ENCODE measurements at regions not wholly inside any gene's neighbourhood (a gene's known extent, or its start where the extent isn't known, plus 50 kb on each side); places are given as distances from the start of the nearest gene placed in this dataset.

DNA sequence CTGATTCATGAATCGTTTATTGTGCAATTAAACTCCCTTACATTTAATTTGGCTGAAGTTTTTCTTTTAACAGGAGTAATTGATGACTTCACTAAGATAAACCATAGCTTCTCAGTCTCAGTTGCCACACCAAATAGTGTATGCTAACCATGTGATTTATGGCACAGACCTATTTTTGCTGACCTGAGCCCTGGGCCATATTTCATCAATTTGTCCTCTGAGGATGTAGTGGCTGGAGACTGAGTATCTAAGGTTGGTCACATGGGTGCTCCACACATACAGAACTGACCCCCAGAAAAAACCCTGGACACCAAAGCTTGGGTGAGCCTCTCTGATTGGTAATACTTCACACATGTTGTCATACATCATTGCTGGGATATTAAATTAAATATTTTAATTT is 255.1 kb downstream of the NEDD1 start:
- FAIRE-seq (no peak), DNase-seq (no peak)
- H3K4me3 ChIP-seq (ENCODE audit: low read length in 3 of 3): no peak overlapping the region
- no peak overlapping the region for H3K27ac ChIP-seq (ENCODE audit: low read depth in 2 of 2, low read length in 2 of 2)
- H3K36me3 ChIP-seq (ENCODE audit: control insufficient read depth in 2 of 3, insufficient read depth in 3 of 3, low read length in 3 of 3): no peaks in the 10 kb centered on the region
- TF ChIP-seq, protein P1, sequence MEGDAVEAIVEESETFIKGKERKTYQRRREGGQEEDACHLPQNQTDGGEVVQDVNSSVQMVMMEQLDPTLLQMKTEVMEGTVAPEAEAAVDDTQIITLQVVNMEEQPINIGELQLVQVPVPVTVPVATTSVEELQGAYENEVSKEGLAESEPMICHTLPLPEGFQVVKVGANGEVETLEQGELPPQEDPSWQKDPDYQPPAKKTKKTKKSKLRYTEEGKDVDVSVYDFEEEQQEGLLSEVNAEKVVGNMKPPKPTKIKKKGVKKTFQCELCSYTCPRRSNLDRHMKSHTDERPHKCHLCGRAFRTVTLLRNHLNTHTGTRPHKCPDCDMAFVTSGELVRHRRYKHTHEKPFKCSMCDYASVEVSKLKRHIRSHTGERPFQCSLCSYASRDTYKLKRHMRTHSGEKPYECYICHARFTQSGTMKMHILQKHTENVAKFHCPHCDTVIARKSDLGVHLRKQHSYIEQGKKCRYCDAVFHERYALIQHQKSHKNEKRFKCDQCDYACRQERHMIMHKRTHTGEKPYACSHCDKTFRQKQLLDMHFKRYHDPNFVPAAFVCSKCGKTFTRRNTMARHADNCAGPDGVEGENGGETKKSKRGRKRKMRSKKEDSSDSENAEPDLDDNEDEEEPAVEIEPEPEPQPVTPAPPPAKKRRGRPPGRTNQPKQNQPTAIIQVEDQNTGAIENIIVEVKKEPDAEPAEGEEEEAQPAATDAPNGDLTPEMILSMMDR (IDR thresholded peaks at IDR 0.05; ENCODE audit: borderline replicate concordance, extremely low read depth, insufficient read depth): no peak
- H3K27me3 ChIP-seq (ENCODE audit: control insufficient read depth, insufficient read depth, low read length): no peaks in the 10 kb centered on the region
- H3K9ac ChIP-seq (ENCODE audit: low read length in 3 of 3): no peak overlapping the region
- H3K9me3 ChIP-seq (ENCODE audit: control insufficient read depth in 2 of 3, insufficient read depth in 1 of 3, low read length in 3 of 3): no peaks in the 10 kb centered on the region
- intact Hi-C loops (cut with DNase I): no loop called here
- H3K4me1 ChIP-seq (ENCODE audit: control insufficient read depth in 2 of 3, insufficient read depth in 2 of 3, low read depth in 1 of 3, low read length in 3 of 3): peaks cover 0 to 5% (median 0%) of the 10 kb centered on the region in 3 donors

DNA sequence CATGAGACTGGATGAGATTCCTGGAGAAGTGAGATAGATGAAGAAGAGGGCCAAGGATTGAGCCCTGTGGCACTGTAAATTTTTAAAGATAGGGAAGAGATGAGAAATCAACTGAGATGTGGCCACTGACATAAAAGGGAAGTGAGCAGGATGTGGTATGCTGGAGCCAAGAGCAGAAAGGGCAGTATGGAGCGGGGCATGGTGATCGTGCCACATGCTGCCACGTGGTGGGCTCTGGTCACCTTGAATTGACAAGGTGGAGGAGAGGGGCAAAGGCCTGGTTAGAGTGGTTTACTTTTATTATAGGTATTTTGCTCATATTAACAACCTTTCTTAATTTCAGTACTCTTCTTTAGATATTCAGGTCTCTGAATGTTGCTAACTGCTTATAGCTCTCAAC is 257.9 kb downstream of the NEDD1 start:
- Histone ChIP-seq H3K27ac (ENCODE audit: low read depth in 2 of 2, low read length in 2 of 2) (no peak overlapping the region), H3K9ac (ENCODE audit: low read length in 3 of 3) (no peak overlapping the region), H3K4me3 (ENCODE audit: low read length in 3 of 3) (no peak overlapping the region), H3K36me3 (ENCODE audit: control insufficient read depth in 2 of 3, insufficient read depth in 3 of 3, low read length in 3 of 3) (no peaks in the 10 kb centered on the region), H3K4me1 (ENCODE audit: control insufficient read depth in 2 of 3, insufficient read depth in 2 of 3, low read depth in 1 of 3, low read length in 3 of 3) (no peaks in the 10 kb centered on the region), H3K27me3 (ENCODE audit: control insufficient read depth, insufficient read depth, low read length) (no peaks in the 10 kb centered on the region), H3K9me3 (ENCODE audit: control insufficient read depth in 2 of 3, insufficient read depth in 1 of 3, low read length in 3 of 3) (no peaks in the 10 kb centered on the region)
- TF ChIP-seq, protein P1 (IDR thresholded peaks at IDR 0.05; ENCODE audit: borderline replicate concordance, extremely low read depth, insufficient read depth): no peak
- intact Hi-C loops (cut with DNase I): no loop called here
- FAIRE-seq: no peak
- DNase-seq: no peak

DNA sequence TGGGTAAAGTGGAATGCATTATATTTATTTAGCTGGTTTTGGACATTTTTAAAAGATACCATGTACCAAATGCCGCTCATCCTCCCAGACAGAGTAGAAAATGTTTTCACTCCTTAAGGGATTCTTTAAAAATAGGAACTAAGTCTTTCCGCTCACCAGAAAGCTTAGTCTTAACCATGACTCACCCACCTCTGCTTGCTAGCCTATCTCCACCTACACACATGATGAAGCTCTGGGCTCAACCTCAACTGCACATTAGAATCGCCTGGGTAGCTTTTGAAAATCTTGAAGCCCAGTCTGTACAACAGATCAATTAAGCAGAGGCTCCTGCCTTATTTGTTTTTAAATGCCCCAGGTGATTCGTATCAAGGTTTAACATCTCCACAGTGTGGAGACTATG is 260.5 kb downstream of the NEDD1 start:
- no peaks in the 10 kb centered on the region for H3K9me3 ChIP-seq (ENCODE audit: control insufficient read depth in 2 of 3, insufficient read depth in 1 of 3, low read length in 3 of 3)
- TF ChIP-seq, protein P1 (IDR thresholded peaks at IDR 0.05; ENCODE audit: borderline replicate concordance, extremely low read depth, insufficient read depth): no peak
- H3K9ac ChIP-seq (ENCODE audit: low read length in 3 of 3): no peak overlapping the region
- no peaks in the 10 kb centered on the region for H3K4me1 ChIP-seq (ENCODE audit: control insufficient read depth in 2 of 3, insufficient read depth in 2 of 3, low read depth in 1 of 3, low read length in 3 of 3)
- intact Hi-C loops (cut with DNase I): no loop called here
- FAIRE-seq (no peak), DNase-seq (no peak)
- no peaks in the 10 kb centered on the region for H3K27me3 ChIP-seq (ENCODE audit: control insufficient read depth, insufficient read depth, low read length)
- no peak overlapping the region for H3K27ac ChIP-seq (ENCODE audit: low read depth in 2 of 2, low read length in 2 of 2)
- no peaks in the 10 kb centered on the region for H3K36me3 ChIP-seq (ENCODE audit: control insufficient read depth in 2 of 3, insufficient read depth in 3 of 3, low read length in 3 of 3)
- H3K4me3 ChIP-seq (ENCODE audit: low read length in 3 of 3): no peak overlapping the region

DNA sequence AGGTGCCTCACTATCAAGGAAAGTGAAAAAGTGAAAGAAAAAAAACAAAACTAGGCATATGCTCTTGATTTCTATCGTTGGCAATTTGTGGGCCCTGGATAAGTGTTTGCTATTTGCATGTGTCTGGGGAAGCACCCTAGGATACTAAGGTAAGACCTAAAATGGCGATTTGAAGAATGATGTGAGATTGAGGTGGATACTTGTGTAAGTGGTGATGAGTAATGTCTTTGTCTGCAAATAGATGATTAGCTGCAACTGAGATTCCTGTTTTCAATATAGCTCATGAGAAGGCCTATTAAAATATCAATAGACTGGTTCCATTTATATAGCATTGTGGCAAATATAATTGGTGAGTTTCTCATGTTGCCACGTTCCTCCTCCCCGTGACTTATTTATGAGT is 261.7 kb downstream of the NEDD1 start:
- Histone ChIP-seq H3K4me3 (ENCODE audit: low read length in 3 of 3) (no peak overlapping the region), H3K27ac (ENCODE audit: low read depth in 2 of 2, low read length in 2 of 2) (no peak overlapping the region), H3K9ac (ENCODE audit: low read length in 3 of 3) (no peak overlapping the region), H3K27me3 (ENCODE audit: control insufficient read depth, insufficient read depth, low read length) (no peaks in the 10 kb centered on the region), H3K4me1 (ENCODE audit: control insufficient read depth in 2 of 3, insufficient read depth in 2 of 3, low read depth in 1 of 3, low read length in 3 of 3) (no peaks in the 10 kb centered on the region), H3K36me3 (ENCODE audit: control insufficient read depth in 2 of 3, insufficient read depth in 3 of 3, low read length in 3 of 3) (no peaks in the 10 kb centered on the region), H3K9me3 (ENCODE audit: control insufficient read depth in 2 of 3, insufficient read depth in 1 of 3, low read length in 3 of 3) (no peaks in the 10 kb centered on the region)
- intact Hi-C loops (cut with DNase I): no loop called here
- no peak for FAIRE-seq
- TF ChIP-seq, protein P1 (IDR thresholded peaks at IDR 0.05; ENCODE audit: borderline replicate concordance, extremely low read depth, insufficient read depth): no peak
- DNase-seq: no peak

Measured in kidney (tissue), 13 donors.